Calu3 (cell line): ENCODE measurements at regions not wholly inside any gene's neighbourhood (a gene's known extent, or its start where the extent isn't known, plus 50 kb on each side); places are given as distances from the start of the nearest gene placed in this dataset.

ENCODE experiments used
- BruUV-seq: library from RNA; stranded (reverse); fragments of 400-500 nt; replicated peaks from 2 replicates; lab custom pipeline; 2021; lab: Mats Ljungman, UMichigan
- CTCF ChIA-PET: fragments of 300-600 bp; sonication (Branson Sonifier 250); formaldehyde crosslinking; loops from one replicate; lab custom pipeline; 2022; ENCODE audit warnings: antibody characterized with exemption; lab: Charles Lee
- DNase-seq: peaks from one replicate; pipeline ENCODE4 v3.0.0; 2022
- H3K27ac Mint-ChIP-seq: one replicate; pipeline ENCODE4 v1.8.0; 2022; ENCODE audit warnings: mixed read lengths; ENCODE audit not compliant: unreplicated experiment
- H3K27me3 Mint-ChIP-seq: one replicate; pipeline ENCODE4 v1.8.0; 2022; ENCODE audit warnings: mixed read lengths; ENCODE audit not compliant: unreplicated experiment
- H3K36me3 Mint-ChIP-seq: one replicate; pipeline ENCODE4 v1.8.0; 2022; ENCODE audit warnings: mild to moderate bottlenecking, moderate library complexity, mixed read lengths; ENCODE audit not compliant: insufficient read depth, unreplicated experiment
- H3K4me1 Mint-ChIP-seq: one replicate; pipeline ENCODE4 v1.8.0; 2022; ENCODE audit warnings: mild to moderate bottlenecking, low read depth, mixed read lengths; ENCODE audit not compliant: unreplicated experiment
- H3K4me3 Mint-ChIP-seq: one replicate; pipeline ENCODE4 v1.8.0; 2022; ENCODE audit warnings: mild to moderate bottlenecking, low read depth, moderate library complexity, mixed read lengths; ENCODE audit not compliant: unreplicated experiment
- H3K9me3 Mint-ChIP-seq: one replicate; pipeline ENCODE4 v1.8.0; 2022; ENCODE audit warnings: low read depth, mixed read lengths; ENCODE audit not compliant: unreplicated experiment
- CTCF ChIP-seq: fragments of 200-600 bp; IDR thresholded peaks from one replicate; pipeline ENCODE4 v1.8.0; 2022; ENCODE audit warnings: antibody characterized with exemption; ENCODE audit not compliant: unreplicated experiment
- intact Hi-C: fragments of 100-400 bp; cut with micrococcal nuclease; formaldehyde crosslinking; loops from one replicate; pipeline ENCODE4 v1.10.0; 2022; ENCODE audit not compliant: unreplicated experiment

DNA sequence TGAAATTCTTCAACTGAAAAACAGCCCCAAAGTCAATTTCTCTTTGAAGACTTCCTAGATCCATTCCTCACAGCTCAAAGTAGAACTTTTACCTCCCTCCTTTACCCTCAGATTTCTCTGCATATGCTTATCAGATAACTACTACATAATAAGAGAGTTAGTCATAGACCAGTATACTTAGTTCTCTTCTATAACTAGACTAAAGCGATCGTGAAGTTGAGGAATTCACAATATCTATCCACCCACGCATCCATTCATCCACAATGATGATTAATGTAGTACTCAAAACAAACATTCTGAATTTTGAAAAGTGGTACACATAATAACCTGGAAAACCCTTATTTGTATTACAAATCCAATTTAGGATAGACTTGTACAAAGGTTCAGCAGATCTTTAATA is 800.9 kb upstream of the TENM4 start:
- H3K27me3 Mint-ChIP-seq, result no peaks in the 10 kb centered on the region
- TF ChIP-seq CTCF, result no peak
- no peaks in the 10 kb centered on the region for H3K36me3 Mint-ChIP-seq
- no peak overlapping the region for H3K27ac Mint-ChIP-seq
- no peak overlapping the region for H3K4me3 Mint-ChIP-seq
- BruUV-seq, result no TSS peak
- no peak for DNase-seq
- H3K9me3 Mint-ChIP-seq, result peaks cover 8% of the 10 kb centered on the region
- intact Hi-C loops, result no loop called here
- H3K4me1 Mint-ChIP-seq, result no peaks in the 10 kb centered on the region
- CTCF ChIA-PET, result no interaction called here

- Mint-ChIP-seq H3K4me3 (no peak overlapping the region), H3K27me3 (no peaks in the 10 kb centered on the region), H3K4me1 (no peaks in the 10 kb centered on the region), H3K27ac (no peak overlapping the region), H3K9me3 (peaks cover 14% of the 10 kb centered on the region), H3K36me3 (no peaks in the 10 kb centered on the region)
- CTCF ChIA-PET, result interaction anchor here (0.7 kb wide), 1 partner anchor 265 kb away, joined by 4 read pairs; no protein-coding TSS in a partner anchor
- no peak for TF ChIP-seq CTCF
- BruUV-seq, result no TSS peak
- no peak for DNase-seq
- intact Hi-C loops, result no loop called here
Observed at GRCh38 chr11:80240245-80240644, 799.4 kb upstream of the TENM4 start.

- Mint-ChIP-seq H3K27ac (no peak overlapping the region), H3K27me3 (no peaks in the 10 kb centered on the region), H3K36me3 (no peaks in the 10 kb centered on the region), H3K9me3 (peaks cover 18% of the 10 kb centered on the region), H3K4me3 (no peak overlapping the region), H3K4me1 (no peaks in the 10 kb centered on the region)
- TF ChIP-seq CTCF, result no peak
- BruUV-seq, result no TSS peak
- no peak for DNase-seq
- intact Hi-C loops, result no loop called here
- CTCF ChIA-PET, result no interaction called here
Observed at GRCh38 chr11:80239217-80239616, 798.4 kb upstream of the TENM4 start.

- no peak overlapping the region for H3K27ac Mint-ChIP-seq
- H3K36me3 Mint-ChIP-seq, result no peaks in the 10 kb centered on the region
- no peaks in the 10 kb centered on the region for H3K27me3 Mint-ChIP-seq
- DNase-seq, result no peak
- no peak for TF ChIP-seq CTCF
- H3K4me1 Mint-ChIP-seq, result no peaks in the 10 kb centered on the region
- H3K4me3 Mint-ChIP-seq, result no peak overlapping the region
- BruUV-seq, result no TSS peak
- intact Hi-C loops, result no loop called here
- CTCF ChIA-PET, result no interaction called here
- peaks cover 9% of the 10 kb centered on the region for H3K9me3 Mint-ChIP-seq
Observed at GRCh38 chr11:80227915-80228314, 787.1 kb upstream of the TENM4 start.
